ENCODE measurements at regions not wholly inside any gene's neighbourhood (a gene's known extent, or its start where the extent isn't known, plus 50 kb on each side); places are given as distances from the start of the nearest gene placed in this dataset.

DNA sequence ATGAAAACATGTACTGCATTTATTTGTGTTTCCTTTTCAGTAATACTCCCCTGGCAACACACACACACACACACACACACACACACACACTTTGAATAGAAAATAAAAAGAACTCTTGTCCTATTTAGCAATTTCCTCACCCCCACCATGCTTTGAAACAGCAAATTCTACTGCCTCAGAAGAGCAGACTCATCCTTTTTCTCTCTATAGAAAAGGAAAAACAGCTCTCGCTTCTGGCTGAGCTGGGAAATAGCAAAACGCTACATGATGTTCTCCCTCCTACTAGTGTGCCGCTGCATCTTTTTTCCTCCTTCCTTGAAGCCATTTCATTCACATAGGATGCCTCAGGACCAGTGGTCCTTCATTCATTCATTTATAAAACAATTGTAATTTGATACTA is 453.6 kb downstream of the CSNK1G3 start:
- no peak for TF ChIP-seq CTCF (conservative IDR thresholded peaks at IDR 0.05; ENCODE audit: low read depth, low read length)
- H3K4me3 ChIP-seq (ENCODE audit: low read depth, low read length) = no peak overlapping the region
- DNase-seq (ENCODE audit: low read depth) = peak; percentile 57

- no peak overlapping the region for H3K4me3 ChIP-seq (ENCODE audit: low read depth, low read length)
- no peak for DNase-seq (ENCODE audit: low read depth)
- TF ChIP-seq CTCF (conservative IDR thresholded peaks at IDR 0.05; ENCODE audit: low read depth, low read length) = no peak
Observed at GRCh38 chr5:123964884-123965283, 452.9 kb downstream of the CSNK1G3 start.

- DNase-seq (ENCODE audit: low read depth) = no peak
- no peak overlapping the region for H3K4me3 ChIP-seq (ENCODE audit: low read depth, low read length)
- TF ChIP-seq CTCF (conservative IDR thresholded peaks at IDR 0.05; ENCODE audit: low read depth, low read length) = no peak
Observed at GRCh38 chr5:123960526-123960925, 448.5 kb downstream of the CSNK1G3 start.

DNA sequence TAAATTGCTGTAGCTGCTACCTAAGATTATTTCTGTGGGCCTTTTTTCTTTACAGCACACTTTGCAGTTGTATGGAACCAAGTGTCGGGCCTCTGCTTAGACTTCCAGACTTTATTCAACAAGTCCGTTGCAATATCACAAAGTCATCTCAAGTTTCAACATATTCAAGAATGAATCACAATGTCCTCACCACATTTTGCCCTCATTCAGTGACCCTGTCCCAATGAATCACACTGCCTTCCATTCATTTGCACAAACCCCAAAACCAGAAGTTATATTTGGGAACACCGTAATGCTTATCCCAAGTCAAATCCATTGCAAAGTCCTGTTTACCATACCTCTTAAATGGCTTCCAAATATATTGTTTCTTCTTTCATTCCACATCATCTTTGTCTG is 439.6 kb downstream of the CSNK1G3 start:
- peak; percentile 97 for DNase-seq (ENCODE audit: low read depth)
- no peak for TF ChIP-seq CTCF (conservative IDR thresholded peaks at IDR 0.05; ENCODE audit: low read depth, low read length)
- no peak overlapping the region for H3K4me3 ChIP-seq (ENCODE audit: low read depth, low read length)

DNA sequence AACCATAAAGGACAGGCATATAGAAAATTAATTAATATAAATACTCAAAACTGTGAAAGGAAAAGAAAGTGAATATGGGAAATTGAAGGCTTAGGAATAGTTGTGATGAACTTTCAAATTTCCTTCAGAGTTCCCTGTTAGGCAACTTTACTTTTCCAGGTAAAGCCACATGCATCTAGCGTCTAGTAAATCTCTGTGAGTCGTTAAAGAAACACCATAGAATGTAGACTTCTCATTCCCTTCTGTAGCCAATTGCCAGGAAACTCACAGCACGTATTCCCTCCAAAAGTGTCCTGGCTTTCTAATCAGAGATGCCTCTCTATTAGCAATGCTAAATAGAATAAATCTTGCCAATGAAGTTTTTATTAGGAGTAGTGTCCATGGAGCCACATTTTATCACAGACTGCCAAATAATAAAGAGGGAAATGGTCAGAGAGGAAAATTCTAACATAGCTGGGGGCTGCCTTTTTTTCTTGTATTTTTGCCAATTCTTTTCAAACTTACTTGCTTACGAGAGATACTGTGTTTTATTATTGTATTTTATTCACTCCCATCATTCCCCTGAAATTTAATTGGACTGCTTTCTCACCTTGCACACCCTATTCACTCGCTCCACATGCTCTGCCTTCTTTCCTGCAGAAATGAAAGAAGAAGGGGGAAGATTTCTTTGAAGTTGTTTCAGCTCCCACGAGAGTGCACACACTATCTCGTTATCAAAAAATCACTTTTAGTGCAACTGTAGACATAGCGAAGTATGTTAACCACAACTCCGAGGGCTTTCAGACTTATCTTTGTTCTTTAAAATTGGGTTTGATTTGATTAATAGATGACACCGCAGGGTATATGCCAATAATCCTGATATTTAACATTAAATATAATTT is 439.0 kb downstream of the CSNK1G3 start:
- TF ChIP-seq CTCF (conservative IDR thresholded peaks at IDR 0.05; ENCODE audit: low read depth, low read length) = no peak
- no peak overlapping the region for H3K4me3 ChIP-seq (ENCODE audit: low read depth, low read length)
- no peak for DNase-seq (ENCODE audit: low read depth)

DNA sequence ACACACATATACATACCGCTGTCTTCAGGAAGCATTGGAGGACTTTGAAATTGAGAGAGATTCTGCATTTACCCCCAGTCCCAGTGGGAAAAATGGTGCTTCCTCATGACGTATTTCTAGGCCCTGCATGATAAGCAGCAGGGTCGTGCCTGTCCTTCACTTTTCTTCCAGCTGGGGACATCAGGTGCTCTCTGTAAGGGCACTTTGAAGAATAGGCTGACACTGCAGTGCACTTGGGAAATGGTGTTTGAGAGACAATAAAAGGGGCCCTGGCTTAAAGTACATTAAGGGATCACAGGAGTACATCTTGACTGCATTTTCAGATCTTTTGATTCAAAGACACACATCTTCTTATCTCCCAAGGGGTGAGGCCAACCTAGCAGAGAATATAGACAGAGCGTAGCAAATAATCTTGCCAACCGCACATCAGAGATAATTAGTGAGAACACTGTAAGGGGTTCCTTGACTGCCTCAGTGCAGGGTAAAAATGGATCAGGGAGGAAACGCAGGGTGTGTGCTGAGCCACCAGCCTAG is 437.9 kb downstream of the CSNK1G3 start:
- DNase-seq (ENCODE audit: low read depth) = no peak
- H3K4me3 ChIP-seq (ENCODE audit: low read depth, low read length) = no peak overlapping the region
- no peak for TF ChIP-seq CTCF (conservative IDR thresholded peaks at IDR 0.05; ENCODE audit: low read depth, low read length)

Measured in choroid plexus epithelial cell (primary cell).